Subcutaneous abdominal adipose tissue (tissue), 5 donors: ENCODE measurements at regions not wholly inside any gene's neighbourhood (a gene's known extent, or its start where the extent isn't known, plus 50 kb on each side); places are given as distances from the start of the nearest gene placed in this dataset.

Experiments
- H3K27ac ChIP-seq: one replicate; pipeline ENCODE4 v1.7.0; 2013; ENCODE audit warnings: low read depth, mild to moderate bottlenecking, inconsistent platforms, low read length, moderate library complexity
- H3K27me3 ChIP-seq, 5 donors: one replicate each; pipeline ENCODE4 v1.7.0; 2013; ENCODE audit warnings: low read length in 5 of 5, inconsistent platforms in 1 of 5; ENCODE audit not compliant: control insufficient read depth in 5 of 5, insufficient read depth in 4 of 5
- H3K36me3 ChIP-seq, 5 donors: one replicate each; pipeline ENCODE4 v1.7.0; 2013; ENCODE audit warnings: low read length in 5 of 5; ENCODE audit not compliant: control insufficient read depth in 5 of 5, insufficient read depth in 5 of 5
- H3K4me1 ChIP-seq, 5 donors: one replicate each; pipeline ENCODE4 v1.7.0; 2013; ENCODE audit warnings: low read length in 5 of 5, mild to moderate bottlenecking in 3 of 5, moderate library complexity in 1 of 5; ENCODE audit not compliant: control insufficient read depth in 5 of 5, insufficient read depth in 5 of 5
- H3K4me3 ChIP-seq, 5 donors: one replicate each; pipeline ENCODE4 v1.7.0; 2013; ENCODE audit warnings: low read length in 5 of 5, low read depth in 1 of 5
- H3K9ac ChIP-seq, 5 donors: one replicate each; pipeline ENCODE4 v1.7.0; 2013; ENCODE audit warnings: low read length in 5 of 5, mild to moderate bottlenecking in 4 of 5, moderate library complexity in 3 of 5
- H3K9me3 ChIP-seq, 5 donors: one replicate each; pipeline ENCODE4 v1.7.0; 2013; ENCODE audit warnings: low read length in 5 of 5; ENCODE audit not compliant: control insufficient read depth in 5 of 5
- donor health status: healthy.
- donor health status: healthy.
- donor health status: healthy.
- donor health status: healthy.
- donor health status: healthy.

GRCh38 chr18:1891641-1892040, 679.7 kb downstream of the METTL4 start:
- no peaks in the 10 kb centered on the region for H3K27me3 ChIP-seq
- no peak overlapping the region for H3K9ac ChIP-seq
- H3K9me3 ChIP-seq: no peaks in the 10 kb centered on the region
- no peak overlapping the region for H3K4me3 ChIP-seq
- no peak overlapping the region for H3K27ac ChIP-seq
- no peaks in the 10 kb centered on the region for H3K36me3 ChIP-seq
- H3K4me1 ChIP-seq: no peaks in the 10 kb centered on the region

- Histone ChIP-seq H3K9ac (no peak overlapping the region), H3K27ac (no peak overlapping the region), H3K36me3 (no peaks in the 10 kb centered on the region), H3K4me1 (no peaks in the 10 kb centered on the region), H3K4me3 (no peak overlapping the region), H3K9me3 (no peaks in the 10 kb centered on the region), H3K27me3 (no peaks in the 10 kb centered on the region)
These were observed 679.1 kb downstream of the METTL4 start for GRCh38 chr18:1892191-1892590.

- Histone ChIP-seq H3K9me3 (no peaks in the 10 kb centered on the region), H3K9ac (no peak overlapping the region), H3K4me3 (no peak overlapping the region), H3K36me3 (no peaks in the 10 kb centered on the region), H3K27ac (no peak overlapping the region), H3K4me1 (no peaks in the 10 kb centered on the region), H3K27me3 (no peaks in the 10 kb centered on the region)
These were observed 675.7 kb downstream of the METTL4 start for GRCh38 chr18:1895456-1896185.

- no peak overlapping the region for H3K4me3 ChIP-seq
- peaks cover 6 to 10% (median 10%) of the 10 kb centered on the region in 5 donors for H3K9me3 ChIP-seq
- H3K27me3 ChIP-seq: no peaks in the 10 kb centered on the region
- H3K9ac ChIP-seq: no peak overlapping the region
- no peaks in the 10 kb centered on the region for H3K36me3 ChIP-seq
- H3K27ac ChIP-seq: no peak overlapping the region
- no peaks in the 10 kb centered on the region for H3K4me1 ChIP-seq
These were observed 664.9 kb downstream of the METTL4 start for GRCh38 chr18:1906421-1906820.

GRCh38 chr18:1907470-1908206, 663.7 kb downstream of the METTL4 start:
- H3K27me3 ChIP-seq: no peaks in the 10 kb centered on the region
- H3K4me3 ChIP-seq: no peak overlapping the region
- no peak overlapping the region for H3K9ac ChIP-seq

GRCh38 chr18:1914489-1914888, 656.8 kb downstream of the METTL4 start:
- H3K9me3 ChIP-seq: peaks cover 6 to 26% (median 18%) of the 10 kb centered on the region in 5 donors
- H3K36me3 ChIP-seq: no peaks in the 10 kb centered on the region
- no peak overlapping the region for H3K27ac ChIP-seq
- no peaks in the 10 kb centered on the region for H3K27me3 ChIP-seq
- no peak overlapping the region for H3K4me3 ChIP-seq
- no peak overlapping the region for H3K9ac ChIP-seq
- H3K4me1 ChIP-seq: no peaks in the 10 kb centered on the region

More at GRCh38 chr18:1907470-1908206, 663.7 kb downstream of the METTL4 start:
- Histone ChIP-seq H3K4me1 (no peaks in the 10 kb centered on the region), H3K9me3 (peaks cover 6 to 11% (median 10%) of the 10 kb centered on the region in 5 donors), H3K36me3 (no peaks in the 10 kb centered on the region), H3K27ac (no peak overlapping the region)

GRCh38 chr18:1916869-1917523, 654.3 kb downstream of the METTL4 start:
- no peak overlapping the region for H3K27ac ChIP-seq
- H3K9me3 ChIP-seq: peaks cover 0 to 15% (median 8%) of the 10 kb centered on the region in 5 donors
- H3K9ac ChIP-seq: no peak overlapping the region
- H3K4me1 ChIP-seq: no peaks in the 10 kb centered on the region
- H3K36me3 ChIP-seq: no peaks in the 10 kb centered on the region
- H3K4me3 ChIP-seq: no peak overlapping the region
- H3K27me3 ChIP-seq: no peaks in the 10 kb centered on the region

GRCh38 chr18:1917569-1917968, 653.7 kb downstream of the METTL4 start:
- H3K27ac ChIP-seq: no peak overlapping the region

GRCh38 chr18:1922066-1922465, 649.2 kb downstream of the METTL4 start:
- Histone ChIP-seq H3K4me3 (no peak overlapping the region), H3K36me3 (no peaks in the 10 kb centered on the region), H3K27ac (no peak overlapping the region), H3K27me3 (no peaks in the 10 kb centered on the region), H3K4me1 (no peaks in the 10 kb centered on the region), H3K9ac (no peak overlapping the region), H3K9me3 (no peaks in the 10 kb centered on the region)

More at GRCh38 chr18:1917569-1917968, 653.7 kb downstream of the METTL4 start:
- Histone ChIP-seq H3K9me3 (peaks cover 0 to 15% (median 8%) of the 10 kb centered on the region in 5 donors), H3K9ac (no peak overlapping the region), H3K4me3 (no peak overlapping the region), H3K27me3 (no peaks in the 10 kb centered on the region), H3K36me3 (no peaks in the 10 kb centered on the region), H3K4me1 (no peaks in the 10 kb centered on the region)

GRCh38 chr18:1928711-1929110, 642.6 kb downstream of the METTL4 start:
- Histone ChIP-seq H3K27ac (no peak overlapping the region), H3K36me3 (no peaks in the 10 kb centered on the region), H3K27me3 (no peaks in the 10 kb centered on the region), H3K9ac (no peak overlapping the region), H3K9me3 (no peaks in the 10 kb centered on the region), H3K4me3 (no peak overlapping the region), H3K4me1 (peaks cover 0 to 9% (median 0%) of the 10 kb centered on the region in 5 donors)
